ENCODE measurements at regions not wholly inside any gene's neighbourhood (a gene's known extent, or its start where the extent isn't known, plus 50 kb on each side); places are given as distances from the start of the nearest gene placed in this dataset.

DNA sequence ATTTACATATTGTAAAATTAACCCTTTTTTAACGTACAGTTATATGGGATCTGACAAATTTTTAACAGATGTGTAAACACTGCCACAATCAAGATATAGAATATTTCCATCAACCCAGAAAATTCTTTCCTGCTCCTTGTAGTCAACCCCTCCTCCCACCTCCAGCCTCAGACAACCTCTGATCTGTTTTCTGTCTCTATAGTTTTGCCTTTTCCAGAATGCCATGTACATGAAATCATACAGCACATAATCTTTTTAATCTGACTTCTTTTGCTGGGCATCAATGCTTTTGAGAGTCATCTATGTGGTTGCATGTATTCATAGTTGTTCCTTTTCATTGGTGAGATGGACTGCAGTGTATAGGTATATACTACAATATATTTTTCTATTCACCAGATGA is 153.0 kb downstream of the SMAD6 start:
- TF ChIP-seq, protein P1, sequence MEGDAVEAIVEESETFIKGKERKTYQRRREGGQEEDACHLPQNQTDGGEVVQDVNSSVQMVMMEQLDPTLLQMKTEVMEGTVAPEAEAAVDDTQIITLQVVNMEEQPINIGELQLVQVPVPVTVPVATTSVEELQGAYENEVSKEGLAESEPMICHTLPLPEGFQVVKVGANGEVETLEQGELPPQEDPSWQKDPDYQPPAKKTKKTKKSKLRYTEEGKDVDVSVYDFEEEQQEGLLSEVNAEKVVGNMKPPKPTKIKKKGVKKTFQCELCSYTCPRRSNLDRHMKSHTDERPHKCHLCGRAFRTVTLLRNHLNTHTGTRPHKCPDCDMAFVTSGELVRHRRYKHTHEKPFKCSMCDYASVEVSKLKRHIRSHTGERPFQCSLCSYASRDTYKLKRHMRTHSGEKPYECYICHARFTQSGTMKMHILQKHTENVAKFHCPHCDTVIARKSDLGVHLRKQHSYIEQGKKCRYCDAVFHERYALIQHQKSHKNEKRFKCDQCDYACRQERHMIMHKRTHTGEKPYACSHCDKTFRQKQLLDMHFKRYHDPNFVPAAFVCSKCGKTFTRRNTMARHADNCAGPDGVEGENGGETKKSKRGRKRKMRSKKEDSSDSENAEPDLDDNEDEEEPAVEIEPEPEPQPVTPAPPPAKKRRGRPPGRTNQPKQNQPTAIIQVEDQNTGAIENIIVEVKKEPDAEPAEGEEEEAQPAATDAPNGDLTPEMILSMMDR (conservative IDR thresholded peaks at IDR 0.05), result no peak
- no peak for TF ChIP-seq ZFX (IDR thresholded peaks at IDR 0.05)
